ENCODE measurements at regions not wholly inside any gene's neighbourhood (a gene's known extent, or its start where the extent isn't known, plus 50 kb on each side); places are given as distances from the start of the nearest gene placed in this dataset.
A peak's percentile ranks its signal among the peaks of the same experiment; 100 is the strongest.

DNA sequence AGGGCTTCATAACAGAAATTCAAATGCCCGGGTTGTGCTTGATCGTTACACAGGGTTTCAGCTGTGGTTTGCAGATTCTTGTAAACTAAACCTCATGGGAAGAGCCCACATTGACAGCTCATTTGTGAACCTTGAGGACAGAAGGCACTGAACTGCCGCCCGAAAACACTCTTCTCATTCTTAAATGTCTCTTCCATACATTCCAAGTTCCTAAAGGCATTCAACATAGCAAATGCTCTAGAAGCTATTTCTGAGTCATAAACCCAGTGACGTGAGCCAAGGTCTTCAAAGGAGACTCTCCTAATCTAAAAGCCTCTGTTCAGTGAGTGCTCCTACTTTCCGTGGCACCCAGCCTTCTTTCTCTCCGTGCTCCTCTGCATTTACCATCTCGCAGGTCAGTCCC lies 737.8 kb upstream of the FRG1 start:
- TF ChIP-seq, protein P1, sequence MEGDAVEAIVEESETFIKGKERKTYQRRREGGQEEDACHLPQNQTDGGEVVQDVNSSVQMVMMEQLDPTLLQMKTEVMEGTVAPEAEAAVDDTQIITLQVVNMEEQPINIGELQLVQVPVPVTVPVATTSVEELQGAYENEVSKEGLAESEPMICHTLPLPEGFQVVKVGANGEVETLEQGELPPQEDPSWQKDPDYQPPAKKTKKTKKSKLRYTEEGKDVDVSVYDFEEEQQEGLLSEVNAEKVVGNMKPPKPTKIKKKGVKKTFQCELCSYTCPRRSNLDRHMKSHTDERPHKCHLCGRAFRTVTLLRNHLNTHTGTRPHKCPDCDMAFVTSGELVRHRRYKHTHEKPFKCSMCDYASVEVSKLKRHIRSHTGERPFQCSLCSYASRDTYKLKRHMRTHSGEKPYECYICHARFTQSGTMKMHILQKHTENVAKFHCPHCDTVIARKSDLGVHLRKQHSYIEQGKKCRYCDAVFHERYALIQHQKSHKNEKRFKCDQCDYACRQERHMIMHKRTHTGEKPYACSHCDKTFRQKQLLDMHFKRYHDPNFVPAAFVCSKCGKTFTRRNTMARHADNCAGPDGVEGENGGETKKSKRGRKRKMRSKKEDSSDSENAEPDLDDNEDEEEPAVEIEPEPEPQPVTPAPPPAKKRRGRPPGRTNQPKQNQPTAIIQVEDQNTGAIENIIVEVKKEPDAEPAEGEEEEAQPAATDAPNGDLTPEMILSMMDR (conservative IDR thresholded peaks at IDR 0.05; ENCODE audit: low read depth, low read length), result no peak
- Histone ChIP-seq H4K20me1 (ENCODE audit: insufficient read depth) (no peaks in the 10 kb centered on the region), H2AFZ (ENCODE audit: low read depth) (peak overlapping the region; percentile 57), H3K27ac (no peak overlapping the region), H3K9ac (peak overlapping the region; percentile 13; the same call in 1 of the 2 replicates), H3K4me3 (IDR thresholded peaks at IDR 0.05; ENCODE audit: insufficient read depth, low read depth, low read length) (no peak overlapping the region), H3K4me1 (ENCODE audit: low read depth, poor library complexity, severe bottlenecking) (peaks cover 32% of the 10 kb centered on the region), H3K79me2 (ENCODE audit: insufficient read depth, low read depth) (no peaks in the 10 kb centered on the region), H3K36me3 (ENCODE audit: insufficient read depth) (no peaks in the 10 kb centered on the region), H3K4me2 (peak overlapping the region; percentile 53), H3K27me3 (ENCODE audit: insufficient read depth, low read depth) (no peaks in the 10 kb centered on the region)

DNA sequence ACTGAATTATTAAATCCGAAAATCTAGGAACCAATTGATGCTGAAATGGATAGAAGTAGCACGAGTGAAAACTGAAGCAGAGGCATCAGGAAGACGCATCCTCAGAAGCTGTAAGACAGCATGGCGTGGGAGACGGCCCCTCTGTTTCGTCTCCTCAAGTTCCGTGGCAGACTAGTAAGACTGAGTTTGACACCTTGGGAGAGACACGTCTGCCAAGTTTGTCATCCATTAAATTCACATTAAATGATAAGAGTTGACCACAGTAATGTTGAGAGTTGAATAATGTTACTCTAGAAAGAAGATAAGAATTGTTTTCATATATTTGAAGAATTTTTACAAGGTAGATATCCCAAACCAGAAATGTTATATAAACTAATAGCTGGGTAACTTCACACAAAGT lies 736.1 kb upstream of the FRG1 start:
- H3K27me3 ChIP-seq (ENCODE audit: insufficient read depth, low read depth), result no peaks in the 10 kb centered on the region
- H3K4me3 ChIP-seq (IDR thresholded peaks at IDR 0.05; ENCODE audit: insufficient read depth, low read depth, low read length), result no peak overlapping the region
- TF ChIP-seq, protein P1 (conservative IDR thresholded peaks at IDR 0.05; ENCODE audit: low read depth, low read length), result no peak
- peaks cover 32% of the 10 kb centered on the region for H3K4me1 ChIP-seq (ENCODE audit: low read depth, poor library complexity, severe bottlenecking)
- H3K9ac ChIP-seq, result no peak overlapping the region
- no peak overlapping the region for H2AFZ ChIP-seq (ENCODE audit: low read depth)
- H3K27ac ChIP-seq, result no peak overlapping the region
- H4K20me1 ChIP-seq (ENCODE audit: insufficient read depth), result no peaks in the 10 kb centered on the region
- no peaks in the 10 kb centered on the region for H3K79me2 ChIP-seq (ENCODE audit: insufficient read depth, low read depth)
- no peaks in the 10 kb centered on the region for H3K36me3 ChIP-seq (ENCODE audit: insufficient read depth)
- no peak overlapping the region for H3K4me2 ChIP-seq

DNA sequence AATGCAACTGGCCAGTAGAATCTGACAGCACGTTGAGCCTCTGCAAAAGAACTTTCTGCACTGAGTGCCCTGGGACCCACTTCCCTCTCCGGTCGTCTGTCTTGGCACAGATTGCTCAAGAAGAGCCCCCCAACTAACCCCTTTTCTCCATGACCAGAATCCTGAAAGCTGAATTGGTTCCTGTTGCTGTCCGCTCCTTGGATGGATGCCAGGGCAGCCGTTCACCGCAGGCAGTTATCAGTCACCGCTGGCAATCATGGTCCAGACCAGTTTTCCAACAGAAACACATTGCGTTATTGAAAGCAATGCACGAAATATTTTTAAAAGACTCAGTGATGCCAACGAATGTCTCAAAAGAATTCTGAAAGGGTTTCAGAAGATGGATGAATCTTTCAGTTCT lies 733.7 kb upstream of the FRG1 start:
- no peak overlapping the region for H3K4me3 ChIP-seq (IDR thresholded peaks at IDR 0.05; ENCODE audit: insufficient read depth, low read depth, low read length)
- peaks cover 15% of the 10 kb centered on the region for H3K4me1 ChIP-seq (ENCODE audit: low read depth, poor library complexity, severe bottlenecking)
- H3K27me3 ChIP-seq (ENCODE audit: insufficient read depth, low read depth), result no peaks in the 10 kb centered on the region
- H4K20me1 ChIP-seq (ENCODE audit: insufficient read depth), result no peaks in the 10 kb centered on the region
- H3K36me3 ChIP-seq (ENCODE audit: insufficient read depth), result no peaks in the 10 kb centered on the region
- H2AFZ ChIP-seq (ENCODE audit: low read depth), result no peak overlapping the region
- TF ChIP-seq, protein P1 (conservative IDR thresholded peaks at IDR 0.05; ENCODE audit: low read depth, low read length), result no peak
- H3K27ac ChIP-seq, result no peak overlapping the region
- H3K9ac ChIP-seq, result no peak overlapping the region
- H3K79me2 ChIP-seq (ENCODE audit: insufficient read depth, low read depth), result no peaks in the 10 kb centered on the region
- no peak overlapping the region for H3K4me2 ChIP-seq

DNA sequence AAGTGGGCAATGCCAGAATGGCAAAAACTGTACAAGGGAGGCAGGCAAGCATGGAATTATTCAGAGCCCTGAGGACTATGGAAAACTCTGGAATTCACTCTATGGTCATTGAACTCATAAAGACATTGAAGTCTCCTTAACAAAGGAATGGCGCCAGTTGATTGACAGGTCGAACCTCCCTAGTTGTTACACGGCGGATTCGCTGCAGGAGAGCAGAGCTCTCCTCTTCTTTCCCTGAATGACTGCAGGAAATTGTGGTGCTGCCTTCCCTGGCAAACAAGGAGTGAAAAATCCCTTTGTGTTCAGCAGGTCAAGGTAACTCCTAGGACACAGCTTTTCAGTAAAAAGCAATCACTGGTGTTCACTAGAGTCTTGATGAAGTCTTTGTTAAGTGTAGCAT lies 732.8 kb upstream of the FRG1 start:
- Histone ChIP-seq H3K4me2 (no peak overlapping the region), H3K27me3 (ENCODE audit: insufficient read depth, low read depth) (no peaks in the 10 kb centered on the region), H3K9ac (no peak overlapping the region), H4K20me1 (ENCODE audit: insufficient read depth) (no peaks in the 10 kb centered on the region), H3K4me1 (ENCODE audit: low read depth, poor library complexity, severe bottlenecking) (peaks cover 6% of the 10 kb centered on the region), H3K27ac (no peak overlapping the region), H3K4me3 (IDR thresholded peaks at IDR 0.05; ENCODE audit: insufficient read depth, low read depth, low read length) (no peak overlapping the region), H3K36me3 (ENCODE audit: insufficient read depth) (no peaks in the 10 kb centered on the region), H2AFZ (ENCODE audit: low read depth) (no peak overlapping the region), H3K79me2 (ENCODE audit: insufficient read depth, low read depth) (no peaks in the 10 kb centered on the region)
- TF ChIP-seq, protein P1 (conservative IDR thresholded peaks at IDR 0.05; ENCODE audit: low read depth, low read length), result no peak
